ENCODE measurements at regions not wholly inside any gene's neighbourhood (a gene's known extent, or its start where the extent isn't known, plus 50 kb on each side); places are given as distances from the start of the nearest gene placed in this dataset.
A peak's percentile ranks its signal among the peaks of the same experiment; 100 is the strongest.

GRCh38 chr2:236968101-236968879 lies 117.4 kb upstream of the COPS8 start (continued):
- peak; percentile 61; the same call in 1 of the 2 replicates for TF ChIP-seq ARID4A (CRISPR knock-in tag; IDR thresholded peaks at IDR 0.05; ENCODE audit: borderline replicate concordance)
- peak; percentile 61 for TF ChIP-seq TAF1 (CRISPR knock-in tag; IDR thresholded peaks at IDR 0.05)
- TF ChIP-seq NBN (conservative IDR thresholded peaks at IDR 0.05) = no peak
- no peak for TF ChIP-seq ZFAT (CRISPR knock-in tag; conservative IDR thresholded peaks at IDR 0.05)
- peak in 1 of 2 experiments; percentile 69; a peak in 3 of 4 replicates for TF ChIP-seq REST (IDR thresholded peaks at IDR 0.05; ENCODE audit: borderline replicate concordance in 1 of 2, low read depth in 1 of 2, low read length in 2 of 2)
- no peak; the same call in 1 of the 2 replicates for TF ChIP-seq SAFB2 (CRISPR knock-in tag; IDR thresholded peaks at IDR 0.05; ENCODE audit: borderline replicate concordance, low read depth)
- no peak for TF ChIP-seq PTBP1 (IDR thresholded peaks at IDR 0.05; ENCODE audit: low read depth, low read length, poor library complexity, severe bottlenecking)
- TF ChIP-seq GATA4 (IDR thresholded peaks at IDR 0.05; ENCODE audit: borderline replicate concordance, low read depth) = 0 out of 2 replicates have a peak, but pooled peaks have one; percentile 7
- TF ChIP-seq ZBTB40 (IDR thresholded peaks at IDR 0.05) = no peak
- TF ChIP-seq ZBTB40 (CRISPR knock-in tag; IDR thresholded peaks at IDR 0.05) = no peak; the same call in 1 of the 2 replicates
- no peak for TF ChIP-seq TRIM24 (CRISPR knock-in tag; IDR thresholded peaks at IDR 0.05)

All from HepG2 (cell line).